ENCODE measurements at regions not wholly inside any gene's neighbourhood (a gene's known extent, or its start where the extent isn't known, plus 50 kb on each side); places are given as distances from the start of the nearest gene placed in this dataset.
A peak's percentile ranks its signal among the peaks of the same experiment; 100 is the strongest.
"Not testable (repeated sequence)": the region's sequence is repeated elsewhere in the genome, so short reads cannot be mapped to it uniquely, and the experiment has no call there.

GRCh38 chr5:50898966-50899365 is 232.5 kb downstream of the PARP8 start:
- DNase-seq (ENCODE audit: low read depth) = no peak

- DNase-seq (ENCODE audit: low read depth) = no peak
These were observed 234.6 kb downstream of the PARP8 start for GRCh38 chr5:50900952-50901510.

GRCh38 chr5:50903651-50904050 is 237.2 kb downstream of the PARP8 start:
- DNase-seq (ENCODE audit: low read depth) = no peak

GRCh38 chr5:50905996-50906570 is 239.6 kb downstream of the PARP8 start:
- no peak for DNase-seq (ENCODE audit: low read depth)

GRCh38 chr5:50920160-50920559 is 253.7 kb downstream of the PARP8 start:
- DNase-seq (ENCODE audit: low read depth) = not testable (repeated sequence)

- no peak for DNase-seq (ENCODE audit: low read depth)
These were observed 255.1 kb downstream of the PARP8 start for GRCh38 chr5:50921366-50922133.

- not testable (repeated sequence) for DNase-seq (ENCODE audit: low read depth)
These were observed 255.9 kb downstream of the PARP8 start for GRCh38 chr5:50922134-50922941.

- no peak for DNase-seq (ENCODE audit: low read depth)
These were observed 256.7 kb downstream of the PARP8 start for GRCh38 chr5:50922942-50923767.

GRCh38 chr5:50923768-50924494 is 257.5 kb downstream of the PARP8 start:
- DNase-seq (ENCODE audit: low read depth) = no peak

GRCh38 chr5:50927953-50928352 is 261.5 kb downstream of the PARP8 start:
- no peak for DNase-seq (ENCODE audit: low read depth)

- no peak for DNase-seq (ENCODE audit: low read depth)
These were observed 262.7 kb downstream of the PARP8 start for GRCh38 chr5:50929174-50929573.

- DNase-seq (ENCODE audit: low read depth) = no peak
These were observed 267.9 kb downstream of the PARP8 start for GRCh38 chr5:50934343-50934742.

GRCh38 chr5:50945139-50945538 is 278.7 kb downstream of the PARP8 start:
- DNase-seq (ENCODE audit: low read depth) = no peak

GRCh38 chr5:50947906-50948683 is 281.7 kb downstream of the PARP8 start:
- DNase-seq (ENCODE audit: low read depth) = no peak

- no peak for DNase-seq (ENCODE audit: low read depth)
These were observed 286.9 kb downstream of the PARP8 start for GRCh38 chr5:50953290-50953689.

- DNase-seq (ENCODE audit: low read depth) = peak; percentile 10
These were observed 292.5 kb downstream of the PARP8 start for GRCh38 chr5:50958852-50959457.

GRCh38 chr5:50962934-50963872 is 296.8 kb downstream of the PARP8 start:
- peak; percentile 12 for DNase-seq (ENCODE audit: low read depth)

- no peak for DNase-seq (ENCODE audit: low read depth)
These were observed 297.7 kb downstream of the PARP8 start for GRCh38 chr5:50963971-50964745.
